ENCODE measurements at regions not wholly inside any gene's neighbourhood (a gene's known extent, or its start where the extent isn't known, plus 50 kb on each side); places are given as distances from the start of the nearest gene placed in this dataset.

GRCh38 chr14:85987292-85987691 is 457.3 kb downstream of the FLRT2 start:
- TF ChIP-seq, protein P1, sequence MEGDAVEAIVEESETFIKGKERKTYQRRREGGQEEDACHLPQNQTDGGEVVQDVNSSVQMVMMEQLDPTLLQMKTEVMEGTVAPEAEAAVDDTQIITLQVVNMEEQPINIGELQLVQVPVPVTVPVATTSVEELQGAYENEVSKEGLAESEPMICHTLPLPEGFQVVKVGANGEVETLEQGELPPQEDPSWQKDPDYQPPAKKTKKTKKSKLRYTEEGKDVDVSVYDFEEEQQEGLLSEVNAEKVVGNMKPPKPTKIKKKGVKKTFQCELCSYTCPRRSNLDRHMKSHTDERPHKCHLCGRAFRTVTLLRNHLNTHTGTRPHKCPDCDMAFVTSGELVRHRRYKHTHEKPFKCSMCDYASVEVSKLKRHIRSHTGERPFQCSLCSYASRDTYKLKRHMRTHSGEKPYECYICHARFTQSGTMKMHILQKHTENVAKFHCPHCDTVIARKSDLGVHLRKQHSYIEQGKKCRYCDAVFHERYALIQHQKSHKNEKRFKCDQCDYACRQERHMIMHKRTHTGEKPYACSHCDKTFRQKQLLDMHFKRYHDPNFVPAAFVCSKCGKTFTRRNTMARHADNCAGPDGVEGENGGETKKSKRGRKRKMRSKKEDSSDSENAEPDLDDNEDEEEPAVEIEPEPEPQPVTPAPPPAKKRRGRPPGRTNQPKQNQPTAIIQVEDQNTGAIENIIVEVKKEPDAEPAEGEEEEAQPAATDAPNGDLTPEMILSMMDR (conservative IDR thresholded peaks at IDR 0.05; ENCODE audit: low read depth, low read length): peak; percentile 58
- no peak for TF ChIP-seq EZH2 (IDR thresholded peaks at IDR 0.05; ENCODE audit: borderline replicate concordance, low read depth, low read length, poor library complexity, severe bottlenecking)
